HG03064 (cell line): ENCODE measurements at regions not wholly inside any gene's neighbourhood (a gene's known extent, or its start where the extent isn't known, plus 50 kb on each side); places are given as distances from the start of the nearest gene placed in this dataset.
"Not testable (repeated sequence)": the region's sequence is repeated elsewhere in the genome, so short reads cannot be mapped to it uniquely, and the experiment has no call there.

Source experiments
- ATAC-seq: cut with Tn5 transposase; IDR thresholded peaks from one replicate; pipeline ENCODE4 v1.9.1; 2021; ENCODE audit warnings: low read depth; ENCODE audit not compliant: unreplicated experiment

- no peak for ATAC-seq
Measured at GRCh38 chr6:79431537-79431933, 105.7 kb downstream of the LCA5 start.

GRCh38 chr6:79430913-79431536 lies 106.2 kb downstream of the LCA5 start:
- no peak for ATAC-seq

- ATAC-seq: no peak
Measured at GRCh38 chr6:79427721-79428120, 109.5 kb downstream of the LCA5 start.

- no peak for ATAC-seq
Measured at GRCh38 chr6:79426625-79427278, 110.5 kb downstream of the LCA5 start.

- ATAC-seq: no peak
Measured at GRCh38 chr6:79425589-79426311, 111.5 kb downstream of the LCA5 start.

GRCh38 chr6:79423216-79423615 lies 114.0 kb downstream of the LCA5 start:
- no peak for ATAC-seq

GRCh38 chr6:79422666-79423065 lies 114.6 kb downstream of the LCA5 start:
- no peak for ATAC-seq

GRCh38 chr6:79421707-79422484 lies 115.3 kb downstream of the LCA5 start:
- ATAC-seq: peak; percentile 75

- no peak for ATAC-seq
Measured at GRCh38 chr6:79421001-79421411, 116.2 kb downstream of the LCA5 start.

GRCh38 chr6:79420054-79420453 lies 117.2 kb downstream of the LCA5 start:
- ATAC-seq: no peak

GRCh38 chr6:79416931-79417330 lies 120.3 kb downstream of the LCA5 start:
- ATAC-seq: no peak

- no peak for ATAC-seq
Measured at GRCh38 chr6:79413562-79414002, 123.6 kb downstream of the LCA5 start.

- no peak for ATAC-seq
Measured at GRCh38 chr6:79410806-79411205, 126.4 kb downstream of the LCA5 start.

GRCh38 chr6:79408256-79408974 lies 128.8 kb downstream of the LCA5 start:
- ATAC-seq: no peak

- no peak for ATAC-seq
Measured at GRCh38 chr6:79404677-79405076, 132.6 kb downstream of the LCA5 start.

- ATAC-seq: no peak
Measured at GRCh38 chr6:79404261-79404660, 133.0 kb downstream of the LCA5 start.

GRCh38 chr6:79403563-79403962 lies 133.7 kb downstream of the LCA5 start:
- no peak for ATAC-seq

GRCh38 chr6:79403086-79403485 lies 134.1 kb downstream of the LCA5 start:
- ATAC-seq: no peak

GRCh38 chr6:79399499-79399898 lies 137.7 kb downstream of the LCA5 start:
- no peak for ATAC-seq

- not testable (repeated sequence) for ATAC-seq
Measured at GRCh38 chr6:79398617-79399016, 138.6 kb downstream of the LCA5 start.
